ENCODE measurements at regions not wholly inside any gene's neighbourhood (a gene's known extent, or its start where the extent isn't known, plus 50 kb on each side); places are given as distances from the start of the nearest gene placed in this dataset.

DNA sequence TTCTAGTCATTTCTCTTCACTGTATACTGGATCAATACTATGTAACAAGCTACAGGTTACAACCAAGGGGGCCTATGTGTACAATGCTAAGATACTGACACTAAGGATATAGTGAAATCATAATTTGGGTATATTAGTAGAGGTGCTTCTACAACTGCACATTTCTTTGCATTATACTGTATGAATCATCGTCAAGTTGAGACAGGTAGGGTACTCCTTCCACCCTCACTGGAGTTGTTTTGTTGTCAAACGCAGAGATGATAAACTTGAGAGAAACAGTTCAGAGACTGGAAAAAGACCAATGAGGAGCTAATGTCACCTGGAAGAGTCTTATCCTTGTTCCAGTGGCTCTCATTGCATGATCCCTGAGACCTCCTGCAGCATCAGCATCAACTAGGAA is 208.2 kb upstream of the PRPS1L1 start:
- no peak for TF ChIP-seq SIN3A (IDR thresholded peaks at IDR 0.05; ENCODE audit: borderline replicate concordance, insufficient read depth, low read length)

DNA sequence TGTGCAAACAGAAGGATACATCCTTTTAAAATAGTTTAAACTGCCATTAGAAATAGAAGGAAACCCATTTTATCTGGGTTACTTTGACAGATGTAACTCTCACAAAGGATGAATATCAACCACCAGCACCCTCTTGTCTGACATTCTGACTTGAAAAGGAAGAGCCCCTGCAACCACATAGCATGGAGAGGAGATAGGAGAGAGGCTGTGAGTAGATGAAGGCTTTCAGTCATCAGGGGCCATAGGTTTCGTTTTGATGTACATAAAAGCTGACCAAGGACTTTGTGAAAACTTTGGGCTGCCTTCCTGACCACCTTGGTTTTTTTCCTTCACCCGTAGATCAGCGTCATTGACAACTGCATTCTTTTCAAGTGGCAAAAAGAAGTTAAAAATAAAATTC is 211.6 kb upstream of the PRPS1L1 start:
- TF ChIP-seq TAF1 (IDR thresholded peaks at IDR 0.05; ENCODE audit: borderline replicate concordance, insufficient read depth, low read length) (no peak), FOXP2 (optimal IDR thresholded peaks at IDR 0.05; ENCODE audit: borderline replicate concordance, extremely low read depth, extremely low read length, insufficient read depth) (no peak), POLR2AphosphoS5 (IDR thresholded peaks at IDR 0.05; ENCODE audit: low read depth, low read length) (no peak), SIN3A (IDR thresholded peaks at IDR 0.05; ENCODE audit: borderline replicate concordance, insufficient read depth, low read length) (no peak)
- TF ChIP-seq, protein P1, sequence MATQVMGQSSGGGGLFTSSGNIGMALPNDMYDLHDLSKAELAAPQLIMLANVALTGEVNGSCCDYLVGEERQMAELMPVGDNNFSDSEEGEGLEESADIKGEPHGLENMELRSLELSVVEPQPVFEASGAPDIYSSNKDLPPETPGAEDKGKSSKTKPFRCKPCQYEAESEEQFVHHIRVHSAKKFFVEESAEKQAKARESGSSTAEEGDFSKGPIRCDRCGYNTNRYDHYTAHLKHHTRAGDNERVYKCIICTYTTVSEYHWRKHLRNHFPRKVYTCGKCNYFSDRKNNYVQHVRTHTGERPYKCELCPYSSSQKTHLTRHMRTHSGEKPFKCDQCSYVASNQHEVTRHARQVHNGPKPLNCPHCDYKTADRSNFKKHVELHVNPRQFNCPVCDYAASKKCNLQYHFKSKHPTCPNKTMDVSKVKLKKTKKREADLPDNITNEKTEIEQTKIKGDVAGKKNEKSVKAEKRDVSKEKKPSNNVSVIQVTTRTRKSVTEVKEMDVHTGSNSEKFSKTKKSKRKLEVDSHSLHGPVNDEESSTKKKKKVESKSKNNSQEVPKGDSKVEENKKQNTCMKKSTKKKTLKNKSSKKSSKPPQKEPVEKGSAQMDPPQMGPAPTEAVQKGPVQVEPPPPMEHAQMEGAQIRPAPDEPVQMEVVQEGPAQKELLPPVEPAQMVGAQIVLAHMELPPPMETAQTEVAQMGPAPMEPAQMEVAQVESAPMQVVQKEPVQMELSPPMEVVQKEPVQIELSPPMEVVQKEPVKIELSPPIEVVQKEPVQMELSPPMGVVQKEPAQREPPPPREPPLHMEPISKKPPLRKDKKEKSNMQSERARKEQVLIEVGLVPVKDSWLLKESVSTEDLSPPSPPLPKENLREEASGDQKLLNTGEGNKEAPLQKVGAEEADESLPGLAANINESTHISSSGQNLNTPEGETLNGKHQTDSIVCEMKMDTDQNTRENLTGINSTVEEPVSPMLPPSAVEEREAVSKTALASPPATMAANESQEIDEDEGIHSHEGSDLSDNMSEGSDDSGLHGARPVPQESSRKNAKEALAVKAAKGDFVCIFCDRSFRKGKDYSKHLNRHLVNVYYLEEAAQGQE (IDR thresholded peaks at IDR 0.05; ENCODE audit: insufficient read depth in 1 of 2, low read depth in 2 of 2, low read length in 2 of 2), result no peak

DNA sequence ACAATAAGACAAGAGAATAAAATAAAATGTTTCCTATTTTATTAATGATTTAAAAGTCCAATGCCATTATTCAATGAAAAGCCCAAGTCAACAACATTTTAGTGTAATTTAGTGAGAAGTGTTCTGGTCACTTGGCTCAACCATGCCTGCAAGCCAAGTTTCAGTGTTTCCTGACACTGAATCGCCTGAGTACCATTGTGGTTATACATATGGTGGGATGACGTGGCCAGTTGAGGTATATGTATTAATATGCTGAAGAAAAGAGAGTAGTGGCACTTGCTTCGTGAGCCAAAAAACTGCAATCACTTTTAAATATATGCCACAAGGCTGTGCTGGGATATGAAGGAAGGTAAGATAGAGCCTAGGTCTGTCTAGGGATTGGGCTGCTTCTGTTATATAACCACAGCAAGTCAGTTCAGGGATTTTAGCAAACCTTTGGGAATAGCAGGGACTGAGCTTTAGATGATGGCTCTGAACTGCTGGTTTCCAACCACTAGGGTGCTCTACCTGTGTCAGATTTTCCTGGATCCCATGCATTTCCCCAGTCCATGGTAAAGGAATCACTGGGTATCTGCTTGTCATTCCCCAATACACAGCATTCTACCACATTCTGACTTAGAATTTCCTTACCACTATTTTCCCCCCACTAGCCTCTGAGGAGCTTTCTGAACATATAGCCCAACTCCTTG is 214.0 kb upstream of the PRPS1L1 start:
- TF ChIP-seq POLR2AphosphoS5 (IDR thresholded peaks at IDR 0.05; ENCODE audit: low read depth, low read length), result no peak
- no peak for TF ChIP-seq FOXP2 (optimal IDR thresholded peaks at IDR 0.05; ENCODE audit: borderline replicate concordance, extremely low read depth, extremely low read length, insufficient read depth)
- TF ChIP-seq, protein P1 (IDR thresholded peaks at IDR 0.05; ENCODE audit: insufficient read depth in 1 of 2, low read depth in 2 of 2, low read length in 2 of 2), result no peak
- TF ChIP-seq TAF1 (IDR thresholded peaks at IDR 0.05; ENCODE audit: borderline replicate concordance, insufficient read depth, low read length), result no peak
- no peak for TF ChIP-seq SIN3A (IDR thresholded peaks at IDR 0.05; ENCODE audit: borderline replicate concordance, insufficient read depth, low read length)

DNA sequence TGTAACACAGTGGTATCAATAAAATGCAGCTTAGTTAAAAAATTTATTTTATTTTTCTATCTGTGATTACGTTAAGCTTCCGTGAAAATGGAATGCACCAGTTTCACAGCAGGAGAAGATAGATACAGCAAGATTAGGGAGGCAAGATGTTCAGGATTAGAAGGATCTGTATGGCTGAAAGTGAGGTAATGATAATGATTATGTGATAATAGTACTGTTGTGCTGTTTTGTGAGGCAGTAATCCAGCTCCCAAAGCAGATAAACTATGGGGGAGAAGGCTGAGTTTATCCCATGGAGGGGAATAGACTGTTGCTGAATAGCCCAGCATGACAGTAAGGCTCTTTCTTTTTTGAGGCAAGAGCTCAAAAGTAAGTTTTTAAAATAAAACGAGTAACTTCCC is 216.1 kb upstream of the PRPS1L1 start:
- TF ChIP-seq POLR2AphosphoS5 (IDR thresholded peaks at IDR 0.05; ENCODE audit: low read depth, low read length), result no peak
- no peak for TF ChIP-seq FOXP2 (optimal IDR thresholded peaks at IDR 0.05; ENCODE audit: borderline replicate concordance, extremely low read depth, extremely low read length, insufficient read depth)
- TF ChIP-seq, protein P1 (IDR thresholded peaks at IDR 0.05; ENCODE audit: insufficient read depth in 1 of 2, low read depth in 2 of 2, low read length in 2 of 2), result no peak
- no peak for TF ChIP-seq SIN3A (IDR thresholded peaks at IDR 0.05; ENCODE audit: borderline replicate concordance, insufficient read depth, low read length)

DNA sequence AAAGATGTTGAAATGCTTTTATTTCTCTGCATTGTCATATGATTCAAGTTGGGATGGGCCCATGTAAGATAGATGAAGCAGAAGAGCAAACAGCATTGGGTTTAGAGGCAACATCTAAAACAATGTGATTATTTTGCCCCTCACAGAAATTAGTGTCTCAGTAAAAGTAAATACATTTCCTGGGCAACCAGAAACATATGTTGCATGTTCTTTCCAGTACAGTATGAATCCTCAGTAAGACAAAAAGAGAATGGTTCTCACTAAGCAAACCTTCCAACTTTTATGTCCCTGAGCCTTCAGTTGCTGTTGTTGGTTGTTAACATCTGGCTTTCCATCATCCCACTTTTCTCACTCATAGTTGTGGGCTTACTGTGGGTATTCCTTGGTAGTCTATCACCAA is 222.5 kb upstream of the PRPS1L1 start:
- TF ChIP-seq POLR2AphosphoS5 (IDR thresholded peaks at IDR 0.05; ENCODE audit: low read depth, low read length), result no peak
- no peak for TF ChIP-seq TAF1 (IDR thresholded peaks at IDR 0.05; ENCODE audit: borderline replicate concordance, insufficient read depth, low read length)
- TF ChIP-seq, protein P1 (IDR thresholded peaks at IDR 0.05; ENCODE audit: insufficient read depth in 1 of 2, low read depth in 2 of 2, low read length in 2 of 2), result no peak
- no peak for TF ChIP-seq SIN3A (IDR thresholded peaks at IDR 0.05; ENCODE audit: borderline replicate concordance, insufficient read depth, low read length)
- no peak for TF ChIP-seq FOXP2 (optimal IDR thresholded peaks at IDR 0.05; ENCODE audit: borderline replicate concordance, extremely low read depth, extremely low read length, insufficient read depth)

Measured in PFSK-1 (cell line).